KOPT-K1 (cell line): ENCODE measurements at regions not wholly inside any gene's neighbourhood (a gene's known extent, or its start where the extent isn't known, plus 50 kb on each side); places are given as distances from the start of the nearest gene placed in this dataset.
"Not testable (repeated sequence)": the region's sequence is repeated elsewhere in the genome, so short reads cannot be mapped to it uniquely, and the experiment has no call there.

ENCODE experiments used
- H3K27ac ChIP-seq: fragments of 200-600 bp; sonication (generic); 2 replicates; pipeline ENCODE4 v1.5.1; 2016; ENCODE audit warnings: antibody characterized with exemption, mild to moderate bottlenecking, low read depth, low read length; ENCODE audit not compliant: poor library complexity, severe bottlenecking
- H3K36me3 ChIP-seq: fragments of 200-600 bp; sonication (generic); 2 replicates; pipeline ENCODE4 v1.5.1; 2017; ENCODE audit warnings: antibody characterized with exemption, mild to moderate bottlenecking, low read length, moderate library complexity; ENCODE audit not compliant: insufficient read depth
- H3K9me3 ChIP-seq: fragments of 200-600 bp; sonication (generic); 2 replicates; pipeline ENCODE4 v1.5.1; 2017; ENCODE audit warnings: antibody characterized with exemption, low read length, mild to moderate bottlenecking; ENCODE audit not compliant: insufficient read depth, poor library complexity, severe bottlenecking

DNA sequence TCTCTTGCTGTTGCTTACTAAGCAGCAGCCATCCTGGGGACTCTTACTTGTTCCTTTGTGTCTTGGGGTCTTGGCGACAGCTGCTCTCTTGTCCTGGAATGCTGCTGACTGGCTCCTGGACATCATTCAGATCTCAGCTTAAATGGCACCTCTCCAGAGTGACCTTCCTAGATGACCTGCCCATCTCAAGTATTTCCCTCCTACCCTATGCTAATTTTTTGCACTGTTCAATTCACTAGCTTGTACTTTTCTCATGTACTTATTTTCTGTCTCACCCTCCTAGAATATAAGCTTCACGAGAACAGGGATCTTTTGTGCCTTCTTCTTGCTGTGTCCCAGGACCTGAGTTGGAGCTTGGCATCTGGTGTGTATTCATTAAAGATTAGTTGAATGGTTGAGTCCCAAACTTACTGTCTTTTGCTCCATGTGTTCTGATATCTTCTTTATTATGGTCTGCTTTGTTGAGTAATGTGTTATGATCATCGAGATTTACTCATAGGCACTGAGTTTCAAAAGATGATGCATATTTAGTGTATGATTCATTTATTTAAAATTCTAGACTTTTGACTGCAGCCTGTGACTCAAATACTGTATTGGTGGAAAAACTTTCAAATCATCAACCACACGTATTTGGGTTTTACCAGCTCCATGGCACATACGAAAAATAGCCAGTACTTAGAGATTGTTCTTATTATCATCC, 302.1 kb upstream of the PLGLB2 start:
- not testable (repeated sequence) for H3K36me3 ChIP-seq, H3K27ac ChIP-seq, H3K9me3 ChIP-seq

DNA sequence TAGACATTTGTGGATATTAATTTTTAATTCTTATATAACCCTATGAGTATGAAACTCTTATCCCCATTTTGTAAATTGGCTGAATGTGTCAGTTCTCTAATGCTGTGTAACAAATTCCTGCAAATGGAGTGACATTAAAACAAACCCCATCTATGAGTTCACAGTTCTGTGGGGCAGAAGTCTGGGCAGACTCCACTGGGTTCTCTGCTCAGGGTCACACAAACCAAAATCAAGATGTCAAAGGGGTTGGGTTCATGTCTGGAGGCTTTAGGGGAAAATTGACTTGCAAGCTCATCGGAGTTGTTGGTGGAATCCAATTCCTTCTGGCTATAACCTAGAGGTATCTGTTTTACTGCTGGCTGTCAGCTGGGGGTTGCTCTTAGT, 301.6 kb upstream of the PLGLB2 start:
- not testable (repeated sequence) for H3K36me3 ChIP-seq, H3K9me3 ChIP-seq, H3K27ac ChIP-seq

DNA sequence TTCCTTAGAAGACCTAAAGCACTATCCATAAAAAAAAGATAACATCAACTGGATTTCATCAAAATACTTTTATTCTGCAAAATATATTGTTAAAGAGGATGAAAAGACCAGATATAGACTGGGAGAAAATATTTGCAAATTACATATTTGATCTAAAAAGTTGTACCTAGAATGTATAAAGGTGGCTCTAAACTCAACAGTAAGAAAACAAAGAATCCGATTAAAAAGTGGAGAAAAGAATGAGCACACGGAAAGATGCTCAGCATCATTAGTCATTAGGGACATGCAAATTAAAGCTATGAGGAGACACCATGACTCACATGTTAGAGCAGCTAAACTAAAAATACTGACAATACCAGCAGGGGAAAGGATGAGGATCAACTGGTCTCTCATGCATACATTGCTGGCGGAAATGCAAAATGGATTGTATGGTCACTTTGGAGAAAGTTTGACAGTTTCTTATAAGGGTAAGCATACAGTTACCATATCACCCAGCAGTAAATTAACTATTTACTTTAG, 298.4 kb upstream of the PLGLB2 start:
- H3K9me3 ChIP-seq, H3K27ac ChIP-seq, H3K36me3 ChIP-seq: not testable (repeated sequence)

DNA sequence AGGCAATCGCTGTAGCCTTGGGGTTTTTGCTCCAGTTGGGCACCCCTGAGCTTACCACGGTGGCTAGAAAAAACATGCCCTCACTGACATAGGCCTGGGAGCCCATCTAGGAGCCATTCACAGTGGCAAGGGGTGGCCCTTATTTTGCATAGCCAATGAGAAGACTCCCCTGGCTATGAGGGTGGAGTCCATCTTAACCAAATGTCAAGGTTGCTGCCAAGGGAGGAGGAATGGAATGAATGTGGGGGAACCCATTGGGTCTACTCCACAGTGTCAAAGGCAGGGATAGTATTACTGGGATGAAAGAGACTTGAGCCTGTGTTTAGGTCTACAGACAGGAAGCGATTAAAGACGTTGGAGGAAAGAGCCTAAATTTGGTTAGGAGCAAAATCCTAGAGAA, 295.7 kb upstream of the PLGLB2 start:
- H3K9me3 ChIP-seq, H3K36me3 ChIP-seq, H3K27ac ChIP-seq: not testable (repeated sequence)

DNA sequence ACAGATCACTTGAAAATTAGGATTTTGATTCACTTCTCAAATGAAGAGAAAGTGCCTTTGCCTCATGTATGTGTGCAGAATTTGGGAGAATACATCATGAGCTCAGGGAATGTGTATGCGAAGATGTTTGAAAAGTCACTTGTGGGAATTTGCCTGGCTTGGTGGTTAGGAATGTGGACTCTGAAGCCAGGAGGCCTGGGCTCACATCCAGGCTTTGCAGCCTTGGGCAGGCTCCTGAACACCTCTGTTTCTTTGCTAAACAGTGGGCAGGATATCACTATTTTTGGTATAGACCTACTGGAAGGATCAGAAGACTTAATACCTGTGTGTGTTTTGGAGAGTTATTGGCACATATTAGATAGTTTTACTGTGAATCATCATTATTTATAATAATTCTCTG, 295.0 kb upstream of the PLGLB2 start:
- not testable (repeated sequence) for H3K36me3 ChIP-seq, H3K27ac ChIP-seq, H3K9me3 ChIP-seq

DNA sequence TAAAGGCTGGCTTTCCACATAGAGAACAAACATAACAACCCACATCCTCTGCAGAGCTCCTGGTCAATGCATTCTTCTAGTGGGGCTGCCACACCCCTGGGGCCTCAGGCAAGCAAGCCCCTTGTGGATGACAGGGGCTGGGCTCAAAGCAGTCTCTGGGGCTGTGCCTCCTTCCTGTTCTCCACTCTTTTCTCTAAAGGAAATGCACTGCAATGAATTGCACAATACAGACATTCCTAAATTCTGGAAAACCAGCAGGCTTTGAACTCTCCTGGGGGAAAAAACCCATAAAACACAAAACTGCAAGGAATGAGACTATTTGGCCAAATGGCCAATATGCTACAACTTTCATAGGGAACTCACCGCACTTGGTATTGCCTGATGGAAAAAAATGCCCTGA, 293.9 kb upstream of the PLGLB2 start:
- H3K27ac ChIP-seq, H3K9me3 ChIP-seq, H3K36me3 ChIP-seq: not testable (repeated sequence)

DNA sequence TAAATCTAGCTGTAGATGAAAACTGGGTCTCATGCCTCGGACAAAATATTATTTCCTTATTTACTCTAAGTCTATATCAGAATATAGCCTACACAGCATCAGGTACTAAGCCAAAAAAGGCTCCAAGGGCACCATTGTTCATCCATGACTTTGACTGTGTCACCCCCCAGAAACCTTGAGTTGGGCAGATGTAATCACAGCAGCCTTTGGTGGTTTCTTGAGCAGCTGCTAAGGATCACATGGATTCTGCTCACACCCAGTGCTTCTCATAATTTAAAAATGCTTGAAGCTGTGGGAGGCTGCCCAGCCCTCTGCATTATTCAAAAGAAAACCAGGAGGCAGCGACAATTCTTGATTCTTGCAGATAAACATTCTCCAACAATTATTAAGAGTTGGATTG, 293.5 kb upstream of the PLGLB2 start:
- H3K27ac ChIP-seq, H3K36me3 ChIP-seq, H3K9me3 ChIP-seq: not testable (repeated sequence)

DNA sequence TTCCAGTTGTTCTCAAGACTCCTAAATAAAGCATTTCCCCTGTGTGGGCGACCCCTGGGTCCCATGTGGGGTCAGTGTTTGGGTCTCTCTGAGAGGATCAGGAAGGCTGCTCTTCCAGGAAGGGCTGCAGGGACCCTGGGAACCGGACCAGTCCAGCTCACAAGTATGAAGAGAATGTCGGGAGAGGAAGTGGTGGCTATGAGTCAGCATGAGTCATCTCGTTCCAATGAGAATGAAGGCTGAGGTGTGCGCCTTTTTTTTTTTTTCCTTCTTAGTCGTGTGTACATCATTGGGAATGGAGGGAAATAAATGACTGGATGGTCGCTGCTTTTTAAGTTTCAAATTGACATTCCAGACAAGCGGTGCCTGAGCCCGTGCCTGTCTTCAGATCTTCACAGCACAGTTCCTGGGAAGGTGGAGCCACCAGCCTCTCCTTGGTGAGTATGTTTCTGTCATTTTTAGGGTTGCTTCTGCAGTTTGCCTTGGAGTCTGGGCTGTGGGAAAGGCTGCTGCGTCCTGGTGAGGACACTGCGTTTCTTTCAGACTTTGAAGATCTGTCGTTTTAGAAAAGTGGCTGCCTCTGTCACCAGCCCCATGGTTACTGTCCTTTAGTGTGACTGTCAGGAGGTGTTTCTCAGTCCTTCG, 292.6 kb upstream of the PLGLB2 start:
- H3K27ac ChIP-seq = peak overlapping the region; percentile 80
- H3K36me3 ChIP-seq, H3K9me3 ChIP-seq: not testable (repeated sequence)

DNA sequence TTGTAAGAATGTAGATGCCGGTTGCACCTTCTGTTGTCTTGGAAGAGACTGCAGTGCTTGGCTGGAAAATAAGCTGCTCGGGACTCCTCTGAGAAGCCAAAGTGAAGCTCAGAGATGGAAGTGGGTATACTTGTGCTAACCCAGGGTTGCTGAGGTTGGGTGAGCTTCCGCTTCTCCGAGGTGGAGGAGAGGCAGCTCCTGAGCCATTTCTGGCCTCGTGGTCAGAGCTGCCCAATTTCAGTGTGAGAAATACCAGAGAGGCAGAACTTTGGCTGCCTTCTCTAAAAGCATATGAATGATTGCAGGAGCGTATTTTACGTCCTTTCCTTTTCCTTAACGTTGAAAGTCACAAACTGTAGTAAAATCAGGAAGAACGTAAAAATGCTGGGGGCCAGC, 292.0 kb upstream of the PLGLB2 start:
- peak overlapping the region; percentile 80 for H3K27ac ChIP-seq
- not testable (repeated sequence) for H3K36me3 ChIP-seq, H3K9me3 ChIP-seq

DNA sequence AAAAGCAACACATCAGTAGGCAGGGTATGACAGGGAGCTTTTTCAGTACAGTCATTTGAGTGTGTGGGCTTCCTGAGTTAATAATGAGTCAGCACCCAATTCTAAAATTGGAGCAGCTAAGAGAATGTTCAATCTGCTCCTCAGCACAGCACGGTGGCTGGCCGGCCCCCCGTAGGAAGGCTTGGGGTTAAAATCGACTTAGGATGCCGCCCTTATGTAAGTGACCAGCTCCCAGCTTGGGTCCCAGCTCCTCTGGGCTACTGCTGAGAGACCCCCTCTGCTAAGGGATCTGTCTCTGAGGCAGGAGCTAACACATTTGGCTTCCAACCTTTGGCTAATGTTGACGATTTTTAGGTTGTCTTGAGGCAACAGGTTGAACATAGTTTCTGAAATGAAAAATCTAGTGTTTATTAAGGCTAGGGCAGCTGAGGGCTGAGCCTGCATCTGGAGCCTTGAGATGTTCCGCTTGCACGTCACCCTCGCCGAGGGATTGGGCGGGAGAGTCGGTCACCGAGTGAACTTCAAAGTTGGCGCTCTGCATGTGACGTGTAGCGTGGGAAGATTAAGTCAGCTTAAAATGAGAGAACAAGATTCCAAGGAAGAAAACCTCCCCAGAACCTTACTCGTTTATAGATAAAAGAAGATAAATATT, 291.3 kb upstream of the PLGLB2 start:
- H3K36me3 ChIP-seq, H3K9me3 ChIP-seq: not testable (repeated sequence)
- peak overlapping the region; percentile 80 for H3K27ac ChIP-seq

DNA sequence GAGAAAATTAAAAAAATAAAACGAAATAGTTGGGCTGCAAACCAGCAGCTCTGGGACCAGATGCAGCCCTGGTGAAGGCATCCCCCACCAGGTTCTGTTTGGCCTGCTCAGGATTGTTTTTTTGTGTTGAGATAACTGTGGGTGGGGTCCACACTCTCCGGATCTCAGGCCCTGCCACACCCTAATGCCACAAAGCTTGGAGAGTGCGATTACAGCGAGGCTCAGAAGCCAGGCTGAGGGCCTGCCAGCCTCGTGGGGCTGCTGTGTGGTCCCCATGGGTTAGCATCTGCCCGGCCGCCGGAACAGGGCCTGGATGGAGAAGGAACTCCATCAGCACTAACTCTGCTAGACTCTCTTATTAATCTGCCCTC, 290.8 kb upstream of the PLGLB2 start:
- not testable (repeated sequence) for H3K27ac ChIP-seq, H3K9me3 ChIP-seq

DNA sequence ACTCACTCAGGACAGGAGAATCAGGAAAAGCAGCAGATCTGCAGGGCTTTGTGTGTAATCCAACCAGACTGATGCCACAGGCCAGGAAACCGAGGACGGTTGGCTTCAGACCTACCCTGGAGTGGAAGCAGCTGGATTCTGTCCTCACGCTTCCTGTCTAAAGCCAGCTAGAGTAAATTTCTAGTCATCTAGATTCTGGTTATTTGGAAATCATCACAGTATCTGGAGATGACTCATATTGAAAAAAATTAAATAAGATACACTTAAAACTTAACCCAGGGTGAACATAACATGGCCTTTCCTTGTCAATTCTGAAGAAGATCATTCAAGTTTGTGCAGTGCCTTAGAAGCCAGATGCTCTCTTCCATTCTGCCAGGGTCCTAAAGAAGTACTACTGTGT, 288.9 kb upstream of the PLGLB2 start:
- not testable (repeated sequence) for H3K36me3 ChIP-seq, H3K27ac ChIP-seq, H3K9me3 ChIP-seq

More for the DNA sequence above, 290.8 kb upstream of the PLGLB2 start:
- not testable (repeated sequence) for H3K36me3 ChIP-seq

DNA sequence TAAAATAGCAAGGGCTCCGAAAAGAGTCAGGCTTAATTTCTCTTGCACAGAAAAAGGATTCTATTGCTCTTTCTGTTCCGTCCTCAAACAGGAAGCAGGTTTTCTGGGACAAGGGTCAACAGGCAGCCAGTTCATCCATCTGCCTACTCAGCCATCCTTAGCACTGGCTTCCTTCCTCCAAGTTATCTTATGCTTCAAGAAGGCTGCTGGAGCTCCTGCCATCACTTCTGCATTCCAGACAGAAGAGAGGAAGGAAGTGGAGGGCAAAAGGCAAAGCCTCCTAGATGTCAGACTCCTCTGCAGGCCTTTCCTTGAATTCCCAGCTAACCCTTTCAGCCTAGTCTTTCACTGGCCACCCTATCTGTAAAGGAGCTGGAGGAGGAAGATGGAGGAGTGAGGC, 287.8 kb upstream of the PLGLB2 start:
- H3K9me3 ChIP-seq, H3K27ac ChIP-seq, H3K36me3 ChIP-seq: not testable (repeated sequence)

DNA sequence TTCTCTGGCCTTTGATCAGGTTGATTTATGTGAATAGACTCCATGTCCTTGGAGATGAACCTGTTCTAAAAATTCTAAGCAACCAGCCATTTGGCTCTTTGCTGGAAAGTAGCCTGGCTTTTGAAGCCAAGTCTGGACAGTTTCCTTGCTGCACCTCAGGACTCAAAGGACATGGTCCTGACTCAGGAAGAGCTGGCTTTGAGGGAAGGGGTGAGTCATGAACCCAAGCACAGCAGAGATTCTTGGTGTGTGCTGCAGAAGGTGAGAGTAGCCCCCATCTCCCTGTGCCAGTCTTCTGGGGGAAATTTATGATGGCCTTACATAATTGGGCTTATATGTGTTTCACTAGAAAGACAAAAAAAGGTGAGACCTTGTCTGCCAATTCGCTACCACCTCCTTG, 287.2 kb upstream of the PLGLB2 start:
- H3K9me3 ChIP-seq, H3K27ac ChIP-seq, H3K36me3 ChIP-seq: not testable (repeated sequence)

DNA sequence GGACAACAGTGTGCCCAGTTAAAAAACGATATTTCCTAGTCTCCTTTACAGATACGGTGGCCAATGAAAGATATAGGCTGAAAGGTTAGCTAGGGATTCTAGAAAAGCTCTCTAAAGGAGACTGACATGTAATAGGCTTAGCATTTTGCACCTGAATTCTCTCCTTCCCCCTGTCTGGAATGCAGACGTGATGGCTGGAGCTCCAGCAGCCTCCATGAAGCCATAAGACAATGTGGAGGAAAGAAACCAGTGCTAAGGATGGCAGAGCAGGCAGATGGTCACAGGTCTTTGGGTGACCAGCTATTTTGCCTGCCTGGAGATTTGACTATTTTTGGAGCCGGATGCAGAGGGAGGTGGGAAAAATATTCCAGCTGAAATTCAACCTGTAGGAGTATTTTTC, 286.2 kb upstream of the PLGLB2 start:
- not testable (repeated sequence) for H3K9me3 ChIP-seq, H3K27ac ChIP-seq, H3K36me3 ChIP-seq

DNA sequence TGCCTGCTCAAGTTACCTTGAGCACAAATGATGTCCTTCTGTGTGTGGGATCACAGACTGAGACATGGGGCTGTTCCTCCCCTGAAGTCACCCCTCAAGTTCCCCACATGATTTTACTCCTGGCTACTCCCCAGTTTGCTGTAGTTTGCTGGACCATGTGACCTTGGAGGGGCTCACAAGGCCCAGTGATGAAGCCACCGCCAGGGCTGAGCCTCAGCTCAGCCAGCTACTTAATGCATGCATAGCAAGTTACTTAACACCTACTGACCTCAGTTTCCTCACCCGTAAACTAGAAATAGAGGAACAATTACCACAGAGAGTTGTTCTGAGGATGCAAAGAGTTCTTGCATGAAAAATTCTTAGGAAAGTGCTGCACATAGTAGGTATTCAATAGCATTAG, 283.7 kb upstream of the PLGLB2 start:
- not testable (repeated sequence) for H3K36me3 ChIP-seq, H3K27ac ChIP-seq, H3K9me3 ChIP-seq
